Ishikawa (cell line): ENCODE measurements at regions not wholly inside any gene's neighbourhood (a gene's known extent, or its start where the extent isn't known, plus 50 kb on each side); places are given as distances from the start of the nearest gene placed in this dataset.

Experiments used
- RAD21 ChIP-seq: IDR thresholded peaks from 2 replicates; pipeline ENCODE4 v1.6.1; 2012; ENCODE audit warnings: low read depth
- TAF1 ChIP-seq: IDR thresholded peaks from 2 replicates; pipeline ENCODE4 v1.6.1; 2012; ENCODE audit warnings: low read depth, mild to moderate bottlenecking
- TCF12 ChIP-seq: IDR thresholded peaks from 2 replicates; pipeline ENCODE4 v1.6.1; 2012; ENCODE audit warnings: low read depth

GRCh38 chr1:242728696-242729095 is 204.2 kb upstream of the PLD5 start:
- TF ChIP-seq TCF12 (no peak), TAF1 (no peak), RAD21 (no peak)
